AG04450 (cell line): ENCODE measurements at regions not wholly inside any gene's neighbourhood (a gene's known extent, or its start where the extent isn't known, plus 50 kb on each side); places are given as distances from the start of the nearest gene placed in this dataset.

Source experiments
- CTCF ChIA-PET: fragments of 300-600, 350-600 bp; formaldehyde crosslinking; extraction: SDS; loops from one replicate; lab custom pipeline; 2022; ENCODE audit warnings: antibody characterized with exemption, inconsistent platforms; lab: Charles Lee
- POLR2A ChIA-PET: fragments of 350-600 bp; formaldehyde crosslinking; extraction: SDS; loops from one replicate; lab custom pipeline; 2021; ENCODE audit warnings: antibody characterized with exemption, inconsistent platforms; lab: Yijun Ruan, JAX
- DNase-seq: peaks from one replicate; pipeline ENCODE4 v3.0.0-alpha.2; 2011; ENCODE audit warnings: low read depth, low spot score
- H3K27ac ChIP-seq: one replicate; pipeline ENCODE4 v1.5.1; 2012; ENCODE audit warnings: low read depth, low read length, control low read depth
- H3K27me3 ChIP-seq: one replicate; pipeline ENCODE4 v1.6.0; 2012; ENCODE audit warnings: low read length; ENCODE audit not compliant: control insufficient read depth, insufficient read depth
- H3K4me3 ChIP-seq: 2 replicates; pipeline ENCODE4 v1.5.1; 2011; ENCODE audit warnings: mild to moderate bottlenecking, low read depth, low read length, control low read depth
- H3K9me3 ChIP-seq: 2 replicates; pipeline ENCODE4 v1.5.1; 2012; ENCODE audit warnings: low read length; ENCODE audit not compliant: control insufficient read depth, insufficient read depth
- TF ChIP-seq, protein P1 (sequence below): IDR thresholded peaks from 2 replicates; pipeline ENCODE4 v1.5.1; 2011; ENCODE audit warnings: low read depth, low read length, control low read depth, inconsistent platforms

DNA sequence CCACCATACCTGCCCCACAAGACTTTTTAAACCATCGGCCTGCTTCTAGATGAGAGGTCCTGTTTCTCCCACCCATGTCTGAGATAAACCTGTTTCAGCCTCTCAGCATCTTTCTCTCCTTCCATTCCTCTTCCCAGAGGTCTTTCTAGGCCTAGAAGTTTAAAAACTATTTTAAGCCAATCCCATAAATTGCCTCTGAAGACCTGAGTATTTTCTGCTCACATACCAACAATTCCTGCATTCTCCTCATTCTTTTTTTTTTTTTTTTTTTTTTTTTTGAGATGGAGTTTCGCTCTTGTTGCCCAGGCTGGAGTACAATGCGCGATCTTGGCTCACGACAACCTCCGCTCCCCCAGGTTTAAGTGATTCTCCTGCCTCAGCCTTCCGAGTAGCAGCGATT lies 262.9 kb upstream of the AUTS2 start:
- Histone ChIP-seq H3K9me3 (peaks cover 26% of the 10 kb centered on the region), H3K27ac (no peak overlapping the region), H3K4me3 (no peak overlapping the region), H3K27me3 (no peaks in the 10 kb centered on the region)
- ChIA-PET CTCF (no interaction called here), POLR2A (no interaction called here)
- DNase-seq: no peak
- TF ChIP-seq, protein P1, sequence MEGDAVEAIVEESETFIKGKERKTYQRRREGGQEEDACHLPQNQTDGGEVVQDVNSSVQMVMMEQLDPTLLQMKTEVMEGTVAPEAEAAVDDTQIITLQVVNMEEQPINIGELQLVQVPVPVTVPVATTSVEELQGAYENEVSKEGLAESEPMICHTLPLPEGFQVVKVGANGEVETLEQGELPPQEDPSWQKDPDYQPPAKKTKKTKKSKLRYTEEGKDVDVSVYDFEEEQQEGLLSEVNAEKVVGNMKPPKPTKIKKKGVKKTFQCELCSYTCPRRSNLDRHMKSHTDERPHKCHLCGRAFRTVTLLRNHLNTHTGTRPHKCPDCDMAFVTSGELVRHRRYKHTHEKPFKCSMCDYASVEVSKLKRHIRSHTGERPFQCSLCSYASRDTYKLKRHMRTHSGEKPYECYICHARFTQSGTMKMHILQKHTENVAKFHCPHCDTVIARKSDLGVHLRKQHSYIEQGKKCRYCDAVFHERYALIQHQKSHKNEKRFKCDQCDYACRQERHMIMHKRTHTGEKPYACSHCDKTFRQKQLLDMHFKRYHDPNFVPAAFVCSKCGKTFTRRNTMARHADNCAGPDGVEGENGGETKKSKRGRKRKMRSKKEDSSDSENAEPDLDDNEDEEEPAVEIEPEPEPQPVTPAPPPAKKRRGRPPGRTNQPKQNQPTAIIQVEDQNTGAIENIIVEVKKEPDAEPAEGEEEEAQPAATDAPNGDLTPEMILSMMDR: no peak

DNA sequence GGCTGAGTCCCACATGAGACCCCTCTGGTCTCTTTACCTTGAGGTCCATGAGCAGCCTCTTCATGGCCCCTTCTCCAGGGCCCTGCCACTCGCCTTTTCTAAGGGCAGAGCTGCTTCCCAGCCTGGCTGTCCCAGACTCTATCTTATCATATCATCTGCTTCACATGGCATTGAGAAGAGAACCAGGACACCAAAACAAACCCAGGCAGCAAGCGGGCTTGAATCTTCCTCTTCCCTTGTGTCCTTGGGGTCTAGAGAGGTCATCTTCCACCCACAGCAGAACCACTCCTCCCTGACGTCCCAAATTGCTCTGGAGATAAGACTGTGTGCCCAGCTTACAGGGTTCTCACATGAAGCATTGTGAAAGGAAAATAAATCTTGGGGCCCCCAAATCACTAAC lies 261.3 kb upstream of the AUTS2 start:
- ChIA-PET CTCF (no interaction called here), POLR2A (no interaction called here)
- H3K9me3 ChIP-seq: peaks cover 30% of the 10 kb centered on the region
- no peak for DNase-seq
- TF ChIP-seq, protein P1: no peak
- H3K27ac ChIP-seq: no peak overlapping the region
- H3K27me3 ChIP-seq: no peaks in the 10 kb centered on the region
- no peak overlapping the region for H3K4me3 ChIP-seq

DNA sequence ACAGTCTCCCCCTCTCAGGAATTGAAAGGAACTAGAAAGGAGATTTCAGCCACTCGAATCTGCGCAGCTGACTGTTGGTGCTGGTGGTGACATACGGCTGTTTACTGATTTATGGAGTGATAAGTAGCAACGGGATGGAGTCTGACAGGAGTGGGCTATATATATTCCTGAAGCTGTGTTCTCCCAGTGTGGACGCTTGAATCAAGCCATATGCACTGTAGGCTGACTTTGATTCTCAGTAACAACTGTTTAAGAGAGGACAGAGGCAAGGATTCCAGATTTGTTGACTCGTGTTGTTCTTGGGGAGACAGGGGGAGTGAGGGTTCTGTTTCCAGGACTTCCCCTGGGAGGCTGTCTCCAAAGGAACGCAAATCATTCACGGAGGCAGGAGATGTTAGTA lies 260.1 kb upstream of the AUTS2 start:
- Histone ChIP-seq H3K27me3 (no peaks in the 10 kb centered on the region), H3K4me3 (no peak overlapping the region), H3K27ac (no peak overlapping the region), H3K9me3 (peaks cover 30% of the 10 kb centered on the region)
- TF ChIP-seq, protein P1: no peak
- no peak for DNase-seq
- POLR2A ChIA-PET: no interaction called here
- CTCF ChIA-PET: no interaction called here

DNA sequence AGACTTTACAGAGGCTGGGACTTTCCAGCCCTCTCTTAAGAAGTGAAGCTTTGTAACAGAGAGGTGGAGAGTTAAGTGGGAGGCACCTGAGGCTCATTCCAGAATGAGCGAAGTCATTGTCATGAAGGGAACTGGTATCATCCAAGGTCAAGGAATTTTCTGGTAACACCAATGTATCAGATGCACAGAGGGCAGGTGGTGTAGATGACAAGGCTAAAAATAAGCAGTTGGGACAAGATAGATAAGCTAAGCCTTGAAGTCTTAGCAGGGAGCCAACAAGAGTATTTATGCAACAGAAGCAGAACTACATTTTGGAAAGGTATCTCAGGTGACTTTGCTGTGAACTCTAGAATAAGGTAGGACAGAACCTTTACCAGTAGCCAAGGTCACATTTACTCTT lies 257.0 kb upstream of the AUTS2 start:
- H3K9me3 ChIP-seq: peaks cover 21% of the 10 kb centered on the region
- CTCF ChIA-PET: interaction anchor here (0.6 kb wide), 1 partner anchor 152 kb away, joined by 4 read pairs; no protein-coding TSS in a partner anchor
- POLR2A ChIA-PET: no interaction called here

DNA sequence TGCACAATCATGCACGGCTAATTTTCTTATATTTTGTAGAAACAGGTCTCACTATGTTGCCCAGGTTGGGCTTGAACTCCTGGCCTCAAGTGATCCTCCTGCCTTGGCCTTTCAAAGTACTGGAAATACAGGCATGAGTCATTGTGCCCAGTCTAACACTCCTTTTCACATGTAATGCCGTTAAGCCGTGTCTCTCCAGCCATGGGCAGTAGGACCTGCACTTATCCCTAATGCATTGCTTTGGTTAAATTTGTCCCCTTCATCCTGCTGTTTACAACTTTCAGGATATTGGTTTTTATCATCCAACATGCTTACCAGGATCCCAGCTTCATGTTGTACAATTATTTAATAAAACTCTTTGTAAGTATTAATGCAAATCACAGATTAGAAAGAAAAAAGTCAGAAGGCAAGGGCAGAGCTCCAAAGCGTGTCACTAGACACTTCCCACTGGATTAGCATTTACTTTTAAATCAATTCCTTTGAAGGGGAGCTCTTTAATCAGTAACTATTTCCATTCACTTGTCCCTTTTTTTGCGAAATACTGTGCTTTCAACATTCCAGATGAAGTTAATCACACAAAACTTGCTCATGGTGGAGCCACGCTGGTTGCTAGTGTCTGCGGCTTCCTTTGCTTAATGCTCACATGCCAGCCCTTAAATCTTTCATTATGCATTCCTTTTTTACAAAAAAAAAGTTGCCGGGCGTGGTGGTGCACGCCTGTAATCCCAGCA lies 256.0 kb upstream of the AUTS2 start:
- TF ChIP-seq, protein P1: no peak
- Histone ChIP-seq H3K27ac (no peak overlapping the region), H3K9me3 (peaks cover 11% of the 10 kb centered on the region), H3K4me3 (no peak overlapping the region), H3K27me3 (no peaks in the 10 kb centered on the region)
- POLR2A ChIA-PET: no interaction called here
- no peak for DNase-seq
- CTCF ChIA-PET: no interaction called here

More for the DNA sequence above, 257.0 kb upstream of the AUTS2 start:
- Histone ChIP-seq H3K27me3 (no peaks in the 10 kb centered on the region), H3K4me3 (no peak overlapping the region), H3K27ac (no peak overlapping the region)
- TF ChIP-seq, protein P1: no peak
- DNase-seq: no peak
